ENCODE measurements at regions not wholly inside any gene's neighbourhood (a gene's known extent, or its start where the extent isn't known, plus 50 kb on each side); places are given as distances from the start of the nearest gene placed in this dataset.

DNA sequence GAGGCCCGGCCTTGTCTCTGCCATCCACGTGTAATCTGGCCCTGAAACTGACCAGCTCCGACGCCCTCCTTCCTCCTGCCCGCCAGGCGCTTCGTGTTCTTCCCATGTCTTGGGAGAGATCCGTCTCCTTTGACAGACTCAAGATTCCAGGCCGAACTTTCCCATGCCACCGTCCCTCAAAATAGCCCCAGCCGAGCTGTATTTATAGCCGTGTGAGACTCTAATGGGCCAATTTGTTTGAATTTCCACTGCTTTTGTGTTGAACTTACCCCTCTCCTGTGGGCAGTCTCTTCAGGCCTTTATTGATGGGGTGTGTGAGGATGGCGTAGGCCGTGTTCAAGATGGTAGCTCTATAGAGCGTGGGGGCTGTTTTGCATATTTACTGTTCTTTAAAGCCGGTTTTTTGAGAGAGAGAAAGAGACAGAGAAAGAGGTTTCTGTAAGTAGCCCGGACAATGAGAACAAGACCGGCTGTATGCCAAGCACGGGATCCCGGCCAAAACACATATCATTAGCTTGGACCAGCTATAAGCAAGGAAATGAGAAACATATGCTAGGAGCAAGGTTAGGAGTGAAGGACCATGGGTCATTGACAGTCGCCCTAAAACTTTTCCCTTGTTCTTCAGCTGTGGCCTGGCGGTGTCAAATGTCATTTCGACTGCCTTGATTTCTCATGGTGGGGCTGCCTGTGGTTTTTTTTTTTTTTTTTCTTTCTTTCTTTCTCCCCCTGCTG lies 124.5 kb upstream of the ZFHX3 start:
- Histone ChIP-seq H3K27me3 (ENCODE audit: control insufficient read depth, insufficient read depth, low read length) (0 out of 2 replicates have a peak, but pooled peaks cover 3% of the 10 kb centered on the region), H2AK5ac (ENCODE audit: low read depth, low read length) (peak overlapping the region; percentile 29; the same call in 1 of the 2 replicates), H2BK20ac (ENCODE audit: low read depth, low read length) (peak overlapping the region; percentile 86), H2BK5ac (ENCODE audit: low read depth, low read length, poor library complexity, severe bottlenecking) (peak overlapping the region; percentile 38), H4K8ac (ENCODE audit: low read depth in 2 of 2, low read length in 2 of 2) (peak overlapping the region; percentile 64 to 90; a peak in 2 of 4 replicates), H3K9ac (ENCODE audit: low read depth, low read length) (peak overlapping the region; percentile 16; the same call in 1 of the 2 replicates), H2AFZ (replicated peaks; ENCODE audit: low read length, poor library complexity) (peak overlapping the region; percentile 64), H3K79me1 (ENCODE audit: low read depth in 1 of 2, low read length in 2 of 2) (no peaks in the 10 kb centered on the region), H3K4me2 (ENCODE audit: low read depth, low read length) (peak overlapping the region; percentile 56), H3K14ac (replicated peaks; ENCODE audit: low read depth, low read length) (peak overlapping the region; percentile 84), H3K4ac (ENCODE audit: low read depth, low read length) (peak overlapping the region; percentile 82), H4K91ac (ENCODE audit: insufficient read depth, low read depth, low read length) (peak overlapping the region; percentile 60), H3K56ac (ENCODE audit: extremely low read depth, insufficient read depth, low read length) (no peak overlapping the region), H3K4me3 (ENCODE audit: insufficient read depth, low read depth, low read length) (no peak overlapping the region), H2BK120ac (ENCODE audit: low read depth, low read length) (peak overlapping the region; percentile 94), H3K23ac (ENCODE audit: low read depth, low read length) (peak overlapping the region; percentile 86), H3K4me1 (ENCODE audit: control insufficient read depth, insufficient read depth, low read length) (peaks cover 16% of the 10 kb centered on the region), H3K27ac (ENCODE audit: insufficient read depth, low read length) (peak overlapping the region; percentile 68; the same call in 1 of the 2 replicates), H2AK9ac (replicated peaks; ENCODE audit: low read depth, low read length, poor library complexity) (peak overlapping the region; percentile 73), H4K20me1 (ENCODE audit: insufficient read depth, low read length) (no peaks in the 10 kb centered on the region), H4K5ac (ENCODE audit: low read depth, low read length) (peak overlapping the region; percentile 28; the same call in 1 of the 2 replicates), H2BK15ac (ENCODE audit: low read depth, low read length) (peak overlapping the region; percentile 85; the same call in 2 of the 3 replicates), H3K9me3 (ENCODE audit: control insufficient read depth, insufficient read depth, low read length) (no peaks in the 10 kb centered on the region), H3K18ac (ENCODE audit: low read depth, low read length) (peak overlapping the region; percentile 85), H3K36me3 (ENCODE audit: control insufficient read depth, insufficient read depth, low read length) (no peaks in the 10 kb centered on the region), H3K9me1 (ENCODE audit: insufficient read depth, low read length) (peaks cover 7% of the 10 kb centered on the region; the same call in 1 of the 2 replicates)
- DNase-seq: peak; percentile 91
- ChIA-PET CTCF (interaction anchor here (0.5 to 1.0 kb wide), 4 partner anchors 100 to 360 kb away, joined by 3 to 4 read pairs (median 3); no protein-coding TSS in a partner anchor), POLR2A (ENCODE audit: unreplicated experiment) (no interaction called here)
- dilution Hi-C loops (cut with HindIII; ENCODE audit: low sequenced_read_pairs, unreplicated experiment) (no loop called here), in situ Hi-C loops (cut with MboI; ENCODE audit: low sequenced_read_pairs) (no loop called here), intact Hi-C loops (cut with micrococcal nuclease) (loop anchor here (1.0 kb wide), 1 partner anchor 116 kb away; no protein-coding TSS in a partner anchor)
- 52% methylated on average over 4 of the region's 23 CpGs; no CpG with 5 or more reads in 1 of the 2 experiments for WGBS, 2 experiments (ENCODE audit: extremely low coverage in 2 of 2, insufficient read length in 1 of 2)
- ATAC-seq (ENCODE audit: low read depth): peak; percentile 78
- TF ChIP-seq, protein P1, sequence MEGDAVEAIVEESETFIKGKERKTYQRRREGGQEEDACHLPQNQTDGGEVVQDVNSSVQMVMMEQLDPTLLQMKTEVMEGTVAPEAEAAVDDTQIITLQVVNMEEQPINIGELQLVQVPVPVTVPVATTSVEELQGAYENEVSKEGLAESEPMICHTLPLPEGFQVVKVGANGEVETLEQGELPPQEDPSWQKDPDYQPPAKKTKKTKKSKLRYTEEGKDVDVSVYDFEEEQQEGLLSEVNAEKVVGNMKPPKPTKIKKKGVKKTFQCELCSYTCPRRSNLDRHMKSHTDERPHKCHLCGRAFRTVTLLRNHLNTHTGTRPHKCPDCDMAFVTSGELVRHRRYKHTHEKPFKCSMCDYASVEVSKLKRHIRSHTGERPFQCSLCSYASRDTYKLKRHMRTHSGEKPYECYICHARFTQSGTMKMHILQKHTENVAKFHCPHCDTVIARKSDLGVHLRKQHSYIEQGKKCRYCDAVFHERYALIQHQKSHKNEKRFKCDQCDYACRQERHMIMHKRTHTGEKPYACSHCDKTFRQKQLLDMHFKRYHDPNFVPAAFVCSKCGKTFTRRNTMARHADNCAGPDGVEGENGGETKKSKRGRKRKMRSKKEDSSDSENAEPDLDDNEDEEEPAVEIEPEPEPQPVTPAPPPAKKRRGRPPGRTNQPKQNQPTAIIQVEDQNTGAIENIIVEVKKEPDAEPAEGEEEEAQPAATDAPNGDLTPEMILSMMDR (conservative IDR thresholded peaks at IDR 0.05; ENCODE audit: low read depth, low read length): peak; percentile 36
- peak; percentile 36 for TF ChIP-seq RAD21 (IDR thresholded peaks at IDR 0.05; ENCODE audit: low read length)
- peak; percentile 41; the same call in 1 of the 2 replicates for TF ChIP-seq BHLHE40 (IDR thresholded peaks at IDR 0.05; ENCODE audit: low read depth, low read length)
- peak; percentile 50 for TF ChIP-seq SMC3 (IDR thresholded peaks at IDR 0.05; ENCODE audit: low read depth, low read length)
- no peak for TF ChIP-seq CHD1 (IDR thresholded peaks at IDR 0.05; ENCODE audit: low read depth, low read length)
- BruUV-seq (replicated peaks): no TSS peak
